ENCODE measurements at regions not wholly inside any gene's neighbourhood (a gene's known extent, or its start where the extent isn't known, plus 50 kb on each side); places are given as distances from the start of the nearest gene placed in this dataset.

DNA sequence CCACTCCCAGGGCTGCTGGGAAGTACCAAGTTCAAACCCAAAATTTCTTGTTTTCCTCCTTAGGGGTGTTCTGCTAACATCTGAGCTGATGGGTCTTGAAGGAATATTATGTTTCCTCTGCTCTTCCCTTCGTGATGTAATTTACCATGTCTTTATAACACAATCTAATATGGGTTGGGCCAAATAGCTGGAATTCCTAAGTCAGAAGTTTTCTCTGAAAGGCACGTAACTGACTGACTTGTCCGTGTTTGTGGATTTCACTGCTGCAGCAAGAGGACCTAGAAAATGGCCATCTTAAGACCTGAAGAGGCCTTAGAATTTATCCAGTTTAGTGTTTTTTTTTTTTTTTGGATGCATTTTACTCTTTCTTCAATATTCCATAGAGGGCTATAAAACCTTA is 256.7 kb downstream of the DCDC2C start:
- TF ChIP-seq, protein P1, sequence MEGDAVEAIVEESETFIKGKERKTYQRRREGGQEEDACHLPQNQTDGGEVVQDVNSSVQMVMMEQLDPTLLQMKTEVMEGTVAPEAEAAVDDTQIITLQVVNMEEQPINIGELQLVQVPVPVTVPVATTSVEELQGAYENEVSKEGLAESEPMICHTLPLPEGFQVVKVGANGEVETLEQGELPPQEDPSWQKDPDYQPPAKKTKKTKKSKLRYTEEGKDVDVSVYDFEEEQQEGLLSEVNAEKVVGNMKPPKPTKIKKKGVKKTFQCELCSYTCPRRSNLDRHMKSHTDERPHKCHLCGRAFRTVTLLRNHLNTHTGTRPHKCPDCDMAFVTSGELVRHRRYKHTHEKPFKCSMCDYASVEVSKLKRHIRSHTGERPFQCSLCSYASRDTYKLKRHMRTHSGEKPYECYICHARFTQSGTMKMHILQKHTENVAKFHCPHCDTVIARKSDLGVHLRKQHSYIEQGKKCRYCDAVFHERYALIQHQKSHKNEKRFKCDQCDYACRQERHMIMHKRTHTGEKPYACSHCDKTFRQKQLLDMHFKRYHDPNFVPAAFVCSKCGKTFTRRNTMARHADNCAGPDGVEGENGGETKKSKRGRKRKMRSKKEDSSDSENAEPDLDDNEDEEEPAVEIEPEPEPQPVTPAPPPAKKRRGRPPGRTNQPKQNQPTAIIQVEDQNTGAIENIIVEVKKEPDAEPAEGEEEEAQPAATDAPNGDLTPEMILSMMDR (IDR thresholded peaks at IDR 0.05; ENCODE audit: borderline replicate concordance): no peak
- Histone ChIP-seq H3K27me3 (ENCODE audit: low read depth) (peaks cover 54% of the 10 kb centered on the region), H3K27ac (replicated peaks) (no peak overlapping the region), H3K4me3 (no peak overlapping the region), H3K9me3 (replicated peaks) (no peaks in the 10 kb centered on the region), H3K36me3 (no peaks in the 10 kb centered on the region), H3K4me1 (no peaks in the 10 kb centered on the region)
- intact Hi-C loops (cut with micrococcal nuclease): no loop called here
- DNase-seq: no peak

GRCh38 chr2:3962719-3963118 is 259.3 kb downstream of the DCDC2C start:
- Histone ChIP-seq H3K4me1 (no peaks in the 10 kb centered on the region), H3K4me3 (no peak overlapping the region), H3K9me3 (replicated peaks) (no peaks in the 10 kb centered on the region), H3K36me3 (no peaks in the 10 kb centered on the region), H3K27ac (replicated peaks) (no peak overlapping the region), H3K27me3 (ENCODE audit: low read depth) (peaks cover 62% of the 10 kb centered on the region)
- no peak for DNase-seq
- TF ChIP-seq, protein P1 (IDR thresholded peaks at IDR 0.05; ENCODE audit: borderline replicate concordance): no peak
- intact Hi-C loops (cut with micrococcal nuclease): no loop called here

- intact Hi-C loops (cut with micrococcal nuclease): no loop called here
- Histone ChIP-seq H3K27me3 (ENCODE audit: low read depth) (peaks cover 76% of the 10 kb centered on the region), H3K4me1 (no peaks in the 10 kb centered on the region), H3K9me3 (replicated peaks) (no peaks in the 10 kb centered on the region), H3K36me3 (no peaks in the 10 kb centered on the region), H3K27ac (replicated peaks) (no peak overlapping the region), H3K4me3 (no peak overlapping the region)
- TF ChIP-seq, protein P1 (IDR thresholded peaks at IDR 0.05; ENCODE audit: borderline replicate concordance): no peak
- no peak for DNase-seq
These were observed 261.8 kb downstream of the DCDC2C start for GRCh38 chr2:3965211-3965610.

GRCh38 chr2:3965953-3966352 is 262.6 kb downstream of the DCDC2C start:
- Histone ChIP-seq H3K9me3 (replicated peaks) (no peaks in the 10 kb centered on the region), H3K36me3 (no peaks in the 10 kb centered on the region), H3K27ac (replicated peaks) (no peak overlapping the region), H3K27me3 (ENCODE audit: low read depth) (peaks cover 83% of the 10 kb centered on the region), H3K4me1 (no peaks in the 10 kb centered on the region), H3K4me3 (no peak overlapping the region)
- intact Hi-C loops (cut with micrococcal nuclease): no loop called here
- TF ChIP-seq, protein P1 (IDR thresholded peaks at IDR 0.05; ENCODE audit: borderline replicate concordance): no peak
- no peak for DNase-seq

DNA sequence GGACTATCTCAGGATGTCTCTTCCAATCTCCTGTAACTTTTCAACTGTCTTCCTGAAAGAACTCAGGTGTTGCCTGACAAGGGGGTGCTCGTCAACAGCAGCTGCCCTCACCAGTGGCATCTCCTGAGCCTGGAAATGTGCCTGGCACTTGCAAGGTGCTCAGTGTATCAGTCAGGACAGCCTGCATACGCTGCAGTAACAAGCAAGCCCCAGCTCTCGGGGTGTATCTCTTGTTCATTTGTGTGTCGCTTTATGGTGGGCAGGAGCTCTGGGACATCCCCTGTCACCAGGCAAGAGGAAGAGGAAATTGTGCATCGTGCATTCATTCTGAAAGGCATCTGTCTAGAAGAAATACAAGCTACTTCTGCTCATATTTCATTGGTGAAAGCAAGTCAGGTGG is 263.1 kb downstream of the DCDC2C start:
- H3K27me3 ChIP-seq (ENCODE audit: low read depth): peaks cover 88% of the 10 kb centered on the region
- DNase-seq: no peak

More for the DNA sequence above, 263.1 kb downstream of the DCDC2C start:
- TF ChIP-seq, protein P1 (IDR thresholded peaks at IDR 0.05; ENCODE audit: borderline replicate concordance): no peak
- Histone ChIP-seq H3K9me3 (replicated peaks) (no peaks in the 10 kb centered on the region), H3K27ac (replicated peaks) (no peak overlapping the region), H3K4me1 (no peaks in the 10 kb centered on the region), H3K4me3 (no peak overlapping the region), H3K36me3 (no peaks in the 10 kb centered on the region)
- intact Hi-C loops (cut with micrococcal nuclease): no loop called here

Measured in left ventricle myocardium inferior (tissue), 1 donor.